Neural progenitor cell (in vitro differentiated cells): ENCODE measurements at regions not wholly inside any gene's neighbourhood (a gene's known extent, or its start where the extent isn't known, plus 50 kb on each side); places are given as distances from the start of the nearest gene placed in this dataset.

Experiments
- EZH2 ChIP-seq: fragments of 200-600 bp; sonication (generic); IDR thresholded peaks from 2 replicates; pipeline ENCODE4 v1.6.1; 2017; ENCODE audit warnings: antibody characterized with exemption, mild to moderate bottlenecking, moderate library complexity
- EZH2phosphoT487 ChIP-seq: fragments of 200-600 bp; sonication (generic); IDR thresholded peaks from 2 replicates; pipeline ENCODE4 v1.6.1; 2017; ENCODE audit warnings: antibody characterized with exemption
- TF ChIP-seq, protein P1 (sequence below): fragments of 200-600 bp; sonication (generic); IDR thresholded peaks from 2 replicates; pipeline ENCODE4 v1.5.1; 2017; ENCODE audit warnings: antibody characterized with exemption, mild to moderate bottlenecking

DNA sequence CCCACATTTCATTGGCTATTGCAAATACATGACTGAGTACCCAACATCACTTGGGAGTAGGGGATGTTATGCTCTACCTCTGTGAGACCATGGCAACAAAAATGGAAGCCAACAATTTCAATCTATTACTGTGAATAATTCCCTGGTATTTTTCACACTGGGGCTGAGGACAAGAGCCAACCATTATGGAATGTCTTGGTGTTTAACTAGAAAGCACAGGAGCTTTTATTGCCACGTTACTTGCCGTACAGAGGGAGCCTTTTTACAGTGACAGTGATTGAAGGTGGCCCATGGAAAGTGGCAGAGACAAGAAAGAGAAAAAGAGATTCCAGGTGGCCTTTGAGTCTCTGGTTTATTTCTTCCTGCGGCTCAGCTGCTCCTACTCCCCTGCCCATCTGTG is 105.7 kb upstream of the TBC1D5 start:
- TF ChIP-seq, protein P1, sequence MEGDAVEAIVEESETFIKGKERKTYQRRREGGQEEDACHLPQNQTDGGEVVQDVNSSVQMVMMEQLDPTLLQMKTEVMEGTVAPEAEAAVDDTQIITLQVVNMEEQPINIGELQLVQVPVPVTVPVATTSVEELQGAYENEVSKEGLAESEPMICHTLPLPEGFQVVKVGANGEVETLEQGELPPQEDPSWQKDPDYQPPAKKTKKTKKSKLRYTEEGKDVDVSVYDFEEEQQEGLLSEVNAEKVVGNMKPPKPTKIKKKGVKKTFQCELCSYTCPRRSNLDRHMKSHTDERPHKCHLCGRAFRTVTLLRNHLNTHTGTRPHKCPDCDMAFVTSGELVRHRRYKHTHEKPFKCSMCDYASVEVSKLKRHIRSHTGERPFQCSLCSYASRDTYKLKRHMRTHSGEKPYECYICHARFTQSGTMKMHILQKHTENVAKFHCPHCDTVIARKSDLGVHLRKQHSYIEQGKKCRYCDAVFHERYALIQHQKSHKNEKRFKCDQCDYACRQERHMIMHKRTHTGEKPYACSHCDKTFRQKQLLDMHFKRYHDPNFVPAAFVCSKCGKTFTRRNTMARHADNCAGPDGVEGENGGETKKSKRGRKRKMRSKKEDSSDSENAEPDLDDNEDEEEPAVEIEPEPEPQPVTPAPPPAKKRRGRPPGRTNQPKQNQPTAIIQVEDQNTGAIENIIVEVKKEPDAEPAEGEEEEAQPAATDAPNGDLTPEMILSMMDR = no peak
- no peak for TF ChIP-seq EZH2
- TF ChIP-seq EZH2phosphoT487 = no peak
